Astrocyte (in vitro differentiated cells and primary cell): ENCODE measurements at regions not wholly inside any gene's neighbourhood (a gene's known extent, or its start where the extent isn't known, plus 50 kb on each side); places are given as distances from the start of the nearest gene placed in this dataset.

Experiments
- CTCF ChIP-seq: IDR thresholded peaks from 2 replicates; pipeline ENCODE4 v1.5.1; 2011; ENCODE audit warnings: low read depth, mild to moderate bottlenecking, inconsistent platforms, low read length, moderate library complexity; ENCODE audit not compliant: insufficient read depth
- EZH2 ChIP-seq: IDR thresholded peaks from 2 replicates; pipeline ENCODE4 v1.6.1; 2012; ENCODE audit warnings: mild to moderate bottlenecking, low read length, inconsistent platforms; ENCODE audit not compliant: insufficient read depth

GRCh38 chr5:74538206-74538661, 102.3 kb downstream of the ENC1 start:
- TF ChIP-seq CTCF (no peak), EZH2 (no peak)
